Activated CD4-positive, alpha-beta T cell treated with anti-CD3 and anti-CD28 coated beads, Interleukin-2, amount 10 ng/mL, durations not matched to agents 7 days and 5 days (primary cell): ENCODE measurements at regions not wholly inside any gene's neighbourhood (a gene's known extent, or its start where the extent isn't known, plus 50 kb on each side); places are given as distances from the start of the nearest gene placed in this dataset.

Experiments
- CTCF ChIA-PET: fragments of 350-600 bp; sonication (Branson Sonifier 250); formaldehyde crosslinking; loops from one replicate; lab custom pipeline; 2021; ENCODE audit warnings: antibody characterized with exemption; lab: Charles Lee
- POLR2A ChIA-PET: fragments of 350-600 bp; sonication (Branson Sonifier 250); formaldehyde crosslinking; loops from one replicate; lab custom pipeline; 2021; ENCODE audit warnings: antibody characterized with exemption; lab: Charles Lee
- DNase-seq: peaks from one replicate; pipeline ENCODE4 v3.0.0-alpha.2; 2020
- H3K27ac Mint-ChIP-seq: one replicate; pipeline ENCODE4 v1.8.0; 2021; ENCODE audit warnings: mild to moderate bottlenecking, moderate library complexity, mixed read lengths
- H3K27me3 Mint-ChIP-seq: one replicate; pipeline ENCODE4 v1.8.0; 2021; ENCODE audit warnings: mixed read lengths
- H3K36me3 Mint-ChIP-seq: one replicate; pipeline ENCODE4 v1.8.0; 2021; ENCODE audit warnings: low read depth, mixed read lengths
- H3K4me1 Mint-ChIP-seq: one replicate; pipeline ENCODE4 v1.8.0; 2021; ENCODE audit warnings: mixed read lengths
- H3K4me3 Mint-ChIP-seq: one replicate; pipeline ENCODE4 v1.8.0; 2021; ENCODE audit warnings: mild to moderate bottlenecking, moderate library complexity, mixed read lengths
- H3K9me3 Mint-ChIP-seq: one replicate; pipeline ENCODE4 v1.8.0; 2021; ENCODE audit warnings: mixed read lengths

DNA sequence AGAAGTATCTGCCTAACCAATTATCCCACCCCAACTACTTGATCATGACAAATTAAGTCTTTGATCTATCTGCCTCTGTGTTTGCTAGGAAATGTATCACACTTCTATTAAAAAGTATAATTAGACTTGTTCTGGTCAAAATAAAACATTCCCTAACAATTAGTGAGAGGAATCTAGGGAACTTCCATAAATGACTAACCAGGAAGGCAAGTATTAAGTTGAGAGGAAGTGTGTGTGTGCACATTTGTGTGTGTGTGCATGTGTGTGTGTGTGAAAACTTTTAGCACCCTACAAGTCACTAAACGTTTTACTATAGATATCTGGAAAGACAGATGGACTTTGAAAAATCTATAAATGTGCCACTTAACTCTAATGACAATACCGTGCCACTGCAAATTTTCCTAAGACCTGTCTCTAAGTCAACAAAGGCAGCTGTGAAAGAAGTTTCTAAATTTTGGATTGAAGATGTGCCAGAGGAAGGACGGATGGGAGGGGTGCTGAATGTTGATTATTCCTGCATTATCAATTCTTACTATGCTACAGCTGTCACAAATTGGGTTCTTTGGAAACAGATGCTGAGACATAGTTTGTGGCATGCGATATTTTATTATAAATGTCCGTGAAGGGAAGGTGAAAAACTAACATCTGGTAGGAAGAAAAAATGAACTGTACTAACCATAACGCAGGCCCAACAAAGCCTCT lies 567.1 kb downstream of the PTPRC start:
- DNase-seq = no peak
- ChIA-PET POLR2A (no interaction called here), CTCF (interaction anchor here (0.9 to 2.2 kb wide), 3 partner anchors 12 to 30 kb away, joined by 3 to 5 read pairs (median 3); no protein-coding TSS in a partner anchor)
- Mint-ChIP-seq H3K36me3 (no peaks in the 10 kb centered on the region), H3K4me1 (no peaks in the 10 kb centered on the region), H3K27ac (no peak overlapping the region), H3K4me3 (no peak overlapping the region), H3K9me3 (no peaks in the 10 kb centered on the region), H3K27me3 (peaks cover 2% of the 10 kb centered on the region)

- H3K36me3 Mint-ChIP-seq = no peaks in the 10 kb centered on the region
- DNase-seq = no peak
- ChIA-PET POLR2A (no interaction called here), CTCF (interaction anchor here (1.1 to 1.8 kb wide), 2 partner anchors 8 to 12 kb away, joined by 3 to 6 read pairs; no protein-coding TSS in a partner anchor)
- H3K27me3 Mint-ChIP-seq = peaks cover 2% of the 10 kb centered on the region
- H3K27ac Mint-ChIP-seq = no peak overlapping the region
- no peaks in the 10 kb centered on the region for H3K9me3 Mint-ChIP-seq
- H3K4me1 Mint-ChIP-seq = no peaks in the 10 kb centered on the region
- H3K4me3 Mint-ChIP-seq = no peak overlapping the region
These were observed 570.0 kb downstream of the PTPRC start for GRCh38 chr1:199208847-199209246.

- Mint-ChIP-seq H3K27ac (no peak overlapping the region), H3K4me3 (no peak overlapping the region), H3K9me3 (peaks cover 13% of the 10 kb centered on the region), H3K4me1 (peaks cover 3% of the 10 kb centered on the region), H3K36me3 (no peaks in the 10 kb centered on the region), H3K27me3 (no peaks in the 10 kb centered on the region)
- ChIA-PET POLR2A (no interaction called here), CTCF (interaction anchor here (1.1 kb wide), 1 partner anchor 25 kb away, joined by 3 read pairs; no protein-coding TSS in a partner anchor)
- DNase-seq = no peak
These were observed 579.2 kb downstream of the PTPRC start for GRCh38 chr1:199218065-199218464.

DNA sequence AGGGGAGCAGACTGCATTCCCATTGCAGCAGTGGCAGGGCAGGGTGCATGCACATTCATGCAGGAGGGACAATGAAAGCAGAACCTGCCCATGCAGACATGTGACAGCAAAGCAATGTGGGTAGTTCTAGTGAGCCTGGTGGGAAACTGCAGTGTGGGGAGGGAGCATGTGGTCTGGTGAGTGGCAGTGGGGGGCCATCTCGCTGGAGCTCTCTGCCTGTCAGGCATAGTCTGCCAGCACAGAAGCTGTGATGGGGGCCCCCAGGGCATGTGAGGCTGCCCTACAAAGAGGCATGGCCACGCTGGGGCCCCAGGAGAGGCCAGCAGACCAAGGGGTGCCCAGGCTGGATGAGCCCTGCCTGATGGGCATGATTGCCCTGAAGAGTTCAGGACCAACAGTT lies 579.7 kb downstream of the PTPRC start:
- H3K4me3 Mint-ChIP-seq = no peak overlapping the region
- CTCF ChIA-PET = interaction anchor here (1.1 kb wide), 1 partner anchor 24 kb away, joined by 3 read pairs; no protein-coding TSS in a partner anchor
- no peaks in the 10 kb centered on the region for H3K27me3 Mint-ChIP-seq
- peaks cover 13% of the 10 kb centered on the region for H3K9me3 Mint-ChIP-seq
- no peaks in the 10 kb centered on the region for H3K36me3 Mint-ChIP-seq
- peaks cover 3% of the 10 kb centered on the region for H3K4me1 Mint-ChIP-seq
- no peak overlapping the region for H3K27ac Mint-ChIP-seq
- no peak for DNase-seq
- POLR2A ChIA-PET = no interaction called here

DNA sequence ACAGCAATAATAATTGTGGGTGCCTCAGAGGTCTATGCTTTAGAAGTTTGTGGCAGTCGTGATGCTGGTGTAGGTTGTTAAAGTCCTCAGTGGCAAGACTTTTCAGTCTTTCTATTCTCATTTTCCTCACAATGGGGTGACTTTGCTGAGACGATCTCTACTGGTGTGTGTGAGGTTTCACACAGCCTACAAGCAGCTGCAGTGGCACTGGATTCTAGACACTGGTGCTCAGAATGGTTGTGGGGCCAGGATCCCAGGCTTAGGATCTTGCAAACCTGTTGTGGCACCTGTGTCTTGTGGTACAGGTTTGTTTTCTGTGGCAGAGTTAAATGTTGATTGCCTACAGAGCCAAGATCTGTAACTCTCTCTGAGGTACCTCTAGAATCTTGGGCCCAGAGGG lies 581.2 kb downstream of the PTPRC start:
- Mint-ChIP-seq H3K27me3 (no peaks in the 10 kb centered on the region), H3K9me3 (peaks cover 12% of the 10 kb centered on the region), H3K4me3 (no peak overlapping the region), H3K36me3 (no peaks in the 10 kb centered on the region), H3K27ac (no peak overlapping the region), H3K4me1 (peaks cover 3% of the 10 kb centered on the region)
- POLR2A ChIA-PET = no interaction called here
- no peak for DNase-seq
- CTCF ChIA-PET = interaction anchor here (0.5 to 1.9 kb wide), 4 partner anchors 9 to 1330 kb away, joined by 3 to 6 read pairs (median 4); no protein-coding TSS in a partner anchor

- CTCF ChIA-PET = interaction anchor here (0.5 to 1.9 kb wide), 6 partner anchors 8 to 238 kb away, joined by 4 to 6 read pairs (median 4); no protein-coding TSS in a partner anchor
- peaks cover 7% of the 10 kb centered on the region for H3K9me3 Mint-ChIP-seq
- POLR2A ChIA-PET = no interaction called here
- no peaks in the 10 kb centered on the region for H3K36me3 Mint-ChIP-seq
- DNase-seq = no peak
- peaks cover 13% of the 10 kb centered on the region for H3K4me1 Mint-ChIP-seq
- no peak overlapping the region for H3K27ac Mint-ChIP-seq
- no peak overlapping the region for H3K4me3 Mint-ChIP-seq
- H3K27me3 Mint-ChIP-seq = no peaks in the 10 kb centered on the region
These were observed 582.7 kb downstream of the PTPRC start for GRCh38 chr1:199221371-199222150.

GRCh38 chr1:199223936-199224335 lies 585.1 kb downstream of the PTPRC start:
- Mint-ChIP-seq H3K4me1 (peaks cover 13% of the 10 kb centered on the region), H3K36me3 (no peaks in the 10 kb centered on the region), H3K27ac (no peak overlapping the region), H3K27me3 (no peaks in the 10 kb centered on the region), H3K4me3 (no peak overlapping the region), H3K9me3 (peaks cover 4% of the 10 kb centered on the region)
- CTCF ChIA-PET = interaction anchor here (1.2 kb wide), 1 partner anchor 18 kb away, joined by 3 read pairs; no protein-coding TSS in a partner anchor
- POLR2A ChIA-PET = no interaction called here
- DNase-seq = no peak

DNA sequence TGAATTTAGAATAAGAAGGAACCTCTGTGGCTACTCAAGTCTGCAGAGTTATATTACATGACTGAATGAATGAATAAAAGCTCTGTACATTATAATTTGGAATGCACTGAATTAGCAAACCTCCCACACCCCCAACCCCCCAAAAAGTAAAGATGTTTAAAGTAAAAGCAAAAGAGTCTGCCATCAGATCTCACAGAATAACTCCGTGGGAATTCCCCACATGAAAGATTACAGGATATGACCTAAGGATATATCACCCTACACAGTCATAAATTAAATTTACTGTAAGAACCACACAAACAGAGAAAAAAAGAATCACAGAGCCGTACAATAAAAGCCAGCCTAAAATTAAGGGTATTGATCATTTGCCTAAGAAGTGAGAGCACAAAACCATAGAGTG lies 587.3 kb downstream of the PTPRC start:
- no peak overlapping the region for H3K4me3 Mint-ChIP-seq
- no peak overlapping the region for H3K27ac Mint-ChIP-seq
- peaks cover 13% of the 10 kb centered on the region for H3K4me1 Mint-ChIP-seq
- DNase-seq = no peak
- ChIA-PET CTCF (interaction anchor here (1.1 to 2.1 kb wide), 2 partner anchors 17 to 135 kb away, joined by 3 to 7 read pairs; no protein-coding TSS in a partner anchor), POLR2A (no interaction called here)
- no peaks in the 10 kb centered on the region for H3K27me3 Mint-ChIP-seq
- H3K36me3 Mint-ChIP-seq = no peaks in the 10 kb centered on the region
- peaks cover 4% of the 10 kb centered on the region for H3K9me3 Mint-ChIP-seq

- POLR2A ChIA-PET = no interaction called here
- no peak overlapping the region for H3K27ac Mint-ChIP-seq
- peaks cover 9% of the 10 kb centered on the region for H3K27me3 Mint-ChIP-seq
- no peaks in the 10 kb centered on the region for H3K9me3 Mint-ChIP-seq
- H3K36me3 Mint-ChIP-seq = no peaks in the 10 kb centered on the region
- no peak overlapping the region for H3K4me3 Mint-ChIP-seq
- DNase-seq = no peak
- CTCF ChIA-PET = interaction anchor here (1.0 to 2.4 kb wide), 9 partner anchors 10 to 480 kb away, joined by 3 to 10 read pairs (median 4); no protein-coding TSS in a partner anchor
- H3K4me1 Mint-ChIP-seq = peaks cover 16% of the 10 kb centered on the region
These were observed 603.3 kb downstream of the PTPRC start for GRCh38 chr1:199242147-199242546.

DNA sequence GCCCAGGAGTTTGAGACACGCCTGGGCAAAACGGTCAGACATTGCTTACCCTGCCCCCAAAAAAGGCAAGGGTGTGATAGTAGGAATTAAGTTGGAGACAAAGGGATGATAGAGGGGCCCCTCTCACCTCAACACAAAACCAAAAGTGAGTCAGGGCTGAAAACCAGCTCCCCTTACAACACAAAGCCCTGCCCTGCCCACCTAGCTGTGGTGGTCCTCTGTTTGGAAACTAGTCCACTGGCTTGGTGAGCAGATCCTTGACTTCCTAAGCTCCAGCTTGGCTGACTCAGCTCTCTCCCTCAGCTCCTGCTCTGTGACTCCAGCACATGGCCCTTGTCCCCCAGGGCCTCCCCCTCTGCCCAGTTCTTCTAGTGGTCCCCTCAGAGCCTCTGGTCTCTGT lies 603.8 kb downstream of the PTPRC start:
- H3K36me3 Mint-ChIP-seq = no peaks in the 10 kb centered on the region
- no peaks in the 10 kb centered on the region for H3K9me3 Mint-ChIP-seq
- CTCF ChIA-PET = interaction anchor here (1.0 to 2.4 kb wide), 13 partner anchors 9 to 481 kb away, joined by 3 to 10 read pairs (median 3); no protein-coding TSS in a partner anchor
- H3K4me3 Mint-ChIP-seq = no peak overlapping the region
- H3K4me1 Mint-ChIP-seq = peaks cover 16% of the 10 kb centered on the region
- peaks cover 9% of the 10 kb centered on the region for H3K27me3 Mint-ChIP-seq
- POLR2A ChIA-PET = no interaction called here
- no peak for DNase-seq
- H3K27ac Mint-ChIP-seq = no peak overlapping the region

GRCh38 chr1:199243423-199244061 lies 604.7 kb downstream of the PTPRC start:
- Mint-ChIP-seq H3K4me3 (no peak overlapping the region), H3K27ac (peak overlapping the region; percentile 42), H3K27me3 (peaks cover 14% of the 10 kb centered on the region), H3K9me3 (no peaks in the 10 kb centered on the region), H3K36me3 (no peaks in the 10 kb centered on the region), H3K4me1 (peaks cover 16% of the 10 kb centered on the region)
- peak; percentile 76 for DNase-seq
- CTCF ChIA-PET = interaction anchor here (0.6 to 2.4 kb wide), 19 partner anchors 13 to 492 kb away, joined by 3 to 10 read pairs (median 3); no protein-coding TSS in a partner anchor
- POLR2A ChIA-PET = no interaction called here

DNA sequence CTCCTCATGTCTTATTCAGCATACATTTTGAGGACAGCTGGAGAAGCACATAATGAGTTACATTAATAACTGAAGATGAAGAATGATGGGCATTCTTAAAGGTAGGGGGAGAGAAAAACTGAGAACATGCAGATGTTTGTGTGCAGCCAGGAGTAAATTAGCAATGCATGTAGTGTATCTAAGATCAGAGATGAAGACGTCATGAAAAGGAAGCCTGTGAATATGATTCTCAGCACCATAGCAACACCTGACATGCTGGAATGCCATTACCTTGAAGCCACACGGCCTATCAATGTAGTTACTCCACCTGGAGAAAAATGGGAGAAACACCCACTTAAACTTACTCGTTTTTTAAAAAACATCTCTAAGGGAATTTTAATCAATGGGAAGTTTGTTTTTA lies 607.1 kb downstream of the PTPRC start:
- no peaks in the 10 kb centered on the region for H3K36me3 Mint-ChIP-seq
- ChIA-PET POLR2A (no interaction called here), CTCF (no interaction called here)
- H3K4me1 Mint-ChIP-seq = peaks cover 16% of the 10 kb centered on the region
- H3K9me3 Mint-ChIP-seq = no peaks in the 10 kb centered on the region
- DNase-seq = no peak
- H3K27ac Mint-ChIP-seq = no peak overlapping the region
- no peak overlapping the region for H3K4me3 Mint-ChIP-seq
- peaks cover 19% of the 10 kb centered on the region for H3K27me3 Mint-ChIP-seq
